ENCODE measurements at regions not wholly inside any gene's neighbourhood (a gene's known extent, or its start where the extent isn't known, plus 50 kb on each side); places are given as distances from the start of the nearest gene placed in this dataset.

DNA sequence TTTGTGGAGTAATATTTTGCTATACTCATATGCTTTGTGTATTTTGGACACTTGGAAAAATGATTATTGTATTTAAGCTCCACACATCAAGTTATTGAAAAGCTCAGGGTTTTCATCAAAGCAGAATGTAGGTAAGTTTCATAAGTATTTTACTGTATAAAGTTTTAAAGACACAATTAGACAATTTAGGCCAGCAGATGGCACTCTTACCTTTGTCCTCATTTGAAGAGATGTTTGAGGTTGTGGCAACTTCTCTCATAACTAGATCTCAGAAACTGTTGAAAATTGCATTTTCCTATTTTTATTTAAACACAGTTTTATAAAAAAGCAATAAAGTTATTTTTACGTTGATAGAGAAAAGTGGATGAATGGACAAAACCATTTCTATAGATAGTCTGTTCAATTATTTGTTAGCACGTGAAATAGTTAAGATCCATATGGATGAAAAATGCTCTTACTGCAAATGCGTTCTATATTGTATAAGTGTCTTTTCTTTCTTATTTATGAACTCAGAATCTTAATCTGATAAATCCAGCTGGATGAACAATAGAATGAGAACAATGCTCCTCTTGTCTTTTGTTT lies 300.0 kb downstream of the AEBP2 start:
- no peak overlapping the region for H3K4me3 Mint-ChIP-seq
- H3K9me3 Mint-ChIP-seq (ENCODE audit: low read depth): no peaks in the 10 kb centered on the region
- intact Hi-C loops (cut with DNase I, micrococcal nuclease): loop anchor here in 1 of 2 experiments (5.0 kb wide), 1 partner anchor 638 kb away; no protein-coding TSS in a partner anchor
- no peak for ATAC-seq
- POLR2A ChIA-PET: no interaction called here
- no peaks in the 10 kb centered on the region for H3K4me1 Mint-ChIP-seq
- no peaks in the 10 kb centered on the region for H3K27me3 Mint-ChIP-seq
- no peaks in the 10 kb centered on the region for H3K36me3 Mint-ChIP-seq (ENCODE audit: low read depth)
- CTCF ChIA-PET: interaction anchor here (0.6 to 1.2 kb wide), 10 partner anchors 9 to 244 kb away, joined by 3 to 6 read pairs (median 4); no protein-coding TSS in a partner anchor
- no peak overlapping the region for H3K27ac Mint-ChIP-seq
- DNase-seq: peak; percentile 35

DNA sequence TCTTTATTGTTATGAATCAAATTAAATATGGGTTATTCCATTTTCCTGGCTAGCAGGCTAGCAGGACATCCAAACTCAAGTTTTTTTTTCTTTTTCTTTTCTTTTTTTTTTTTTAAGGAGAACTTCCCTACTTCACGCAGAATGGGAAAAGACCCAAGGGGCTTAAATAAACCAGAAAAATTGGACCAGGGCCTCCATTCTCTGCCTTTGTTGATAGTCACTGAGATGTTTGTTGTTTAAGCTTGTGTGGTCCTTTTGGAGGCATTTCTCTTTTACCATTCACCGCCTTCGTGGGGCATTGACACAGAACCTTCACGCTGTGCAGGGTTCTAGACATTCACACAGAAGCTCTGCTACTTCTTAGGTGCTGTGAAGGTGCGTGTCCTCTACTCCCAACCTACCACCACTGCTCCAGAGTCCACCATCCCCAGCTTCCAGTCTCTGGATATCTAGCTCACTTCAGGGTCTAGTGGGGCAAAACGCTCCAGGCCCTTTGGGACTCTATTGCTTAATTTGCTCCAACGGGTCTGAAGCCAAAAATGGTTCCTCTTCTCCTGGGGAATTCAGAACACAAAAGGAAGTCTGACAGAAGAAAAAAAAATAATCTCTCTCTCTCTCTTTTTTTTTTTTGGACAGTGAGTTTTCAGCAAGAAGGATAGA lies 301.3 kb downstream of the AEBP2 start:
- Mint-ChIP-seq H3K4me3 (no peak overlapping the region), H3K36me3 (ENCODE audit: low read depth) (no peaks in the 10 kb centered on the region), H3K27ac (no peak overlapping the region), H3K9me3 (ENCODE audit: low read depth) (no peaks in the 10 kb centered on the region), H3K4me1 (no peaks in the 10 kb centered on the region), H3K27me3 (no peaks in the 10 kb centered on the region)
- intact Hi-C loops (cut with DNase I, micrococcal nuclease): no loop called here
- ATAC-seq: no peak
- ChIA-PET CTCF (interaction anchor here (0.5 to 1.2 kb wide), 3 partner anchors 17 to 1957 kb away, joined by 3 read pairs; no protein-coding TSS in a partner anchor), POLR2A (no interaction called here)
- DNase-seq: no peak

DNA sequence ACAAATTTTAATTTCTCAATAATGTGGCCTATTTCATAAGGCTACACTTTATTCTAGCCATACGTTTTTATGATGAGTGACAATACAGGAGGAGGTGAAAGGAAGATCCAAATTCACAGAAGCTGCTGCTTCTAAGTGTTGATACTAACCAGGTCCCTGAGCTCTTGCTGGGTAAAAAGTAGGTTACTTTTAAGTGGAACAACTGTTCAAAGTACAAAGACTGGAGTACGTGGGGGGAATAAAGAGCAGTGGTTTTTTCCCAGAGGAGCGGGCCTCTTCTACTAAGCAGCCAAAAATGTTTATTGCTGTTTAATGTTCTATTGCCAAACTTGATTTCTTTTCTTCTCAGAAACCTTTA lies 301.8 kb downstream of the AEBP2 start:
- Mint-ChIP-seq H3K9me3 (ENCODE audit: low read depth) (no peaks in the 10 kb centered on the region), H3K36me3 (ENCODE audit: low read depth) (no peaks in the 10 kb centered on the region), H3K27me3 (peaks cover 3% of the 10 kb centered on the region), H3K4me3 (no peak overlapping the region), H3K27ac (no peak overlapping the region), H3K4me1 (no peaks in the 10 kb centered on the region)
- ATAC-seq: no peak
- ChIA-PET POLR2A (no interaction called here), CTCF (interaction anchor here (0.5 to 0.6 kb wide), 3 partner anchors 162 to 1957 kb away, joined by 3 read pairs; no protein-coding TSS in a partner anchor)
- intact Hi-C loops (cut with DNase I, micrococcal nuclease): no loop called here
- DNase-seq: no peak

DNA sequence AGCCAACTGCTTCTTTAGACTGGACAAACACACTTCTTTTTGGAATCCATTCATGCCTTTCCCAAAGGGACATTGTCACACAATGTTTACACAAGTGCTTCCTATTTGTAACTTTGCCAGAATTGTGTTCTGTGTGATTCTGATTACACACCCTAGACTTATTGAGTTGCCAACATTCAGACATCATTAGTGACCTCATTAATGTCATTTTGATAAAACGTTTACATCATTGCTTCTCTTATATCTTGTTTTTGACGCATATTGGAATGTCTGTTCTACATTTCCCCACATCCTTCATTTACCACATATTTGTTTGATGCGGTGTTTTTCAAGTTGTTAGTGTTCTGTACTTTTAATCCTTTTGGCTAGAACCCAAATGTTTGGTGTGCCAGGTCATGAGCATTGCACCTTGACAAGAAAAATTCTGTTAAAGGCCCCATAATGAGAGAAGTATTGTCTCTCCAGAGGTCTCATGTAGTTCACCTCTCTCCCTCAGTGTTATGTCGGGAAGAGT lies 305.5 kb downstream of the AEBP2 start:
- no peak for ATAC-seq
- H3K36me3 Mint-ChIP-seq (ENCODE audit: low read depth): no peaks in the 10 kb centered on the region
- POLR2A ChIA-PET: no interaction called here
- no peak overlapping the region for H3K4me3 Mint-ChIP-seq
- H3K9me3 Mint-ChIP-seq (ENCODE audit: low read depth): peaks cover 9% of the 10 kb centered on the region
- no peaks in the 10 kb centered on the region for H3K4me1 Mint-ChIP-seq
- H3K27ac Mint-ChIP-seq: no peak overlapping the region
- CTCF ChIA-PET: no interaction called here
- no peak for DNase-seq
- peaks cover 5% of the 10 kb centered on the region for H3K27me3 Mint-ChIP-seq
- intact Hi-C loops (cut with DNase I, micrococcal nuclease): no loop called here

DNA sequence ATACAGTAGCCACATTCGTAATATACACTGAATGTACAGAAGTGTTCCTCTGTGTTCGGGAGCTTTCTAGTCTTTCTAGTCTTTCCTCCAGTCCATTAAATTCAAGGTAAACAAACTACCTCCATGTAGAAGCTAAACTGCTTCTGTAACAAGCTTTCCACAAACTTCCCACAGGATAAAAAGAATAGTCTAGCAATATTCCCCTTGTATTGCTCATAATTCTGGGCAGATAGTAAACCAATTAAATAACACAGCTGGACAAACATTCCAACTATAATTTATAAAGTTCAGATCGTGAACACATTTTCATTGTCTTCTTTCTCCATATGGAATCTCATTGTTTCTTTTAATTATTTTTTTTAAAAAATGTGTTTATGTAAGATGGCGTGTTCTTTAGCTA lies 307.2 kb downstream of the AEBP2 start:
- ChIA-PET CTCF (no interaction called here), POLR2A (no interaction called here)
- intact Hi-C loops (cut with DNase I, micrococcal nuclease): no loop called here
- Mint-ChIP-seq H3K36me3 (ENCODE audit: low read depth) (no peaks in the 10 kb centered on the region), H3K9me3 (ENCODE audit: low read depth) (peaks cover 9% of the 10 kb centered on the region), H3K4me3 (no peak overlapping the region), H3K4me1 (no peaks in the 10 kb centered on the region), H3K27me3 (peaks cover 5% of the 10 kb centered on the region), H3K27ac (no peak overlapping the region)
- ATAC-seq (no peak), DNase-seq (no peak)

DNA sequence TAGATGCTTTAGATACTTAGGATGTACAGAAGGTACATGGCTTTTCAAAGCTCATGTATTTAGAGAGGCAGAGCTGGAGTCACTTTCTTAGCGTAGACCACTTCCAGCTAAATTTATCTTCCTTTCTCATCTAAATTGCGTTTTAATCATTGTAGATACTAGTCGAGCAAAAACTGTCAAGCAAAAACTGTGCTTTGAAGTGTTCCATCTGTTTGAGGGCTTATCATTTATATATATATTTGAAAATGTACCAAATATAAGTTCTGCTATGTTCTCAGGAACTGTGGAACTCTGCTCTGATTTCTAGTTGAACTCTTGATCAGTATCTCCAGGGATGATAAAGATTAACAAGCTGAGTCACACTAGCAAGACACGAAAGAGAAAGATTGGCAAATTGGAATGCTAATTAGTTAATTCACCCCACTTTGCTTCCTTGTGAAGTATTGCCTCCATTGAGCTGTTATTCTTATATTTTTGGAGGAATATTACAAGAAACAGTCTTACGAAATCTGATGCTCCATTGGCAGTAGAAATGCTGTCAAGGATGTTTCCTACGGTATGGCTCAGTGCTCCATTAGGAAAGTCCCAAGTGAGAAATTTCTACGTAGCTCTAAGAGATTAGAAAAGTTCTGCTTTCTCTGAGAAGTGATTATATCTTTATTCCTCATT lies 310.7 kb downstream of the AEBP2 start:
- ATAC-seq: no peak

DNA sequence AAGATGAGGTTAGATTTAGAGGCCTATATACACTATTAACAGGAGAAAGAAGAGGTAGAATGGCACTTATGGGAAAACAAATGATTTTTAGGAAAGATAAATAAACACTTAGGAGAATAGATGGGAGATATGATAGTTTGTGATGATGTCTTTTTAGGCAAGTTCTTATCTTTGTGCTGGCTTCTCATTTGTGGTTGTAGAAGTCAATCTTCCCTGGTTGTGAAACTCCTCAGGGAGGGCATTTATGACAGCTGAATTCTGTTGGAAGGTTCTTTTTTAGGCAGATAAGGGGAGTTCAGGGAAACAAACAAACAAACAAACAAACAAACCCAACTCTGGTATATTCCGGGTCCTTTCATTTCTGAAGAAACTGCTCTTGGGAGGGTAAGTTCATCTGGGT lies 311.8 kb downstream of the AEBP2 start:
- no peak overlapping the region for H3K27ac Mint-ChIP-seq
- no peaks in the 10 kb centered on the region for H3K4me1 Mint-ChIP-seq
- ChIA-PET CTCF (interaction anchor here (0.6 kb wide), 1 partner anchor 889 kb away, joined by 4 read pairs; no protein-coding TSS in a partner anchor), POLR2A (no interaction called here)
- peaks cover 19% of the 10 kb centered on the region for H3K9me3 Mint-ChIP-seq (ENCODE audit: low read depth)
- intact Hi-C loops (cut with DNase I, micrococcal nuclease): loop anchor here in 1 of 2 experiments (10.0 kb wide), 1 partner anchor 474 kb away; no protein-coding TSS in a partner anchor
- peaks cover 2% of the 10 kb centered on the region for H3K27me3 Mint-ChIP-seq
- DNase-seq: no peak
- no peaks in the 10 kb centered on the region for H3K36me3 Mint-ChIP-seq (ENCODE audit: low read depth)
- ATAC-seq: no peak
- no peak overlapping the region for H3K4me3 Mint-ChIP-seq

More for the DNA sequence above, 310.7 kb downstream of the AEBP2 start:
- DNase-seq: no peak
- ChIA-PET CTCF (interaction anchor here (0.7 kb wide), 1 partner anchor 627 kb away, joined by 3 read pairs; no protein-coding TSS in a partner anchor), POLR2A (no interaction called here)
- H3K36me3 Mint-ChIP-seq (ENCODE audit: low read depth): no peaks in the 10 kb centered on the region
- peaks cover 19% of the 10 kb centered on the region for H3K9me3 Mint-ChIP-seq (ENCODE audit: low read depth)
- intact Hi-C loops (cut with DNase I, micrococcal nuclease): loop anchor here in 1 of 2 experiments (10.0 kb wide), 1 partner anchor 475 kb away; no protein-coding TSS in a partner anchor
- H3K4me3 Mint-ChIP-seq: no peak overlapping the region
- no peak overlapping the region for H3K27ac Mint-ChIP-seq
- peaks cover 5% of the 10 kb centered on the region for H3K27me3 Mint-ChIP-seq
- no peaks in the 10 kb centered on the region for H3K4me1 Mint-ChIP-seq

DNA sequence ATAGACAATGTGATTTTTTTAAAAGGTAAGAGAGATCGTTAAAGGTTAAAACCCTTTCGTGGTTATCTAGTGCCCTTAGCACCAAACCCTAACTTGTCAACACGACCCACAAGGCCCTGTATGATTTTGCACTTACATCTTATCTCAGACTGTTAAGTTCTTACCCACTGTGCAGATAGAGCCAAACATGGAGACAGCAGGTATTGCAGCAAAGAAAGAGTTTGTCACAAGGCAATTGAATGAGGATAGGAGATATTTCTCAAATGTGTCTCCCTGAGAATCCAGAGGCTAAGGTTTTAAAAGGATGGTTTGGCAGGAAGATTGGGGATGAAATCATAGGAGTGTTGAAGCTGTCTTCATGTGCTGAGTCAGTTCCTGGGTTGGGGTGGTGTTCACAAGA lies 313.4 kb downstream of the AEBP2 start:
- no peak overlapping the region for H3K4me3 Mint-ChIP-seq

DNA sequence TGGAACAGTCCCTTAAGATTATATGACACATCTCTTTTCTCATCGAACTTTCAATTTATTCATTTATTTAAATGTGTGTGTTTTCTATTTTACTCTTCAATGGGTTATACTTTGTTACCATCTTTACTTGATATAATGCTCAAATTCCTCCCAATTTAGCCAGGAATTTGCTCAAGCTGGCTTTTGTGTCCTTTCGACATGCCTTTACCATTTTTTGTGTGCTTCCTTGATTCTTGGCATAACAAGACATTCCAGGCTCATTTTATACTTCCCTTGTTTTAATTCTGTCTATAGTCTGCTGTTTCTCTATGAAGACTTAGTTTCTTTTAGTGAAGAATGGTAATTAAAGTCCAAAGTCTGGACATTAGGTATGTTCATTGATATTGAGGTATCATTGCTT lies 315.8 kb downstream of the AEBP2 start:
- Mint-ChIP-seq H3K27me3 (no peaks in the 10 kb centered on the region), H3K36me3 (ENCODE audit: low read depth) (no peaks in the 10 kb centered on the region), H3K27ac (no peak overlapping the region), H3K4me3 (no peak overlapping the region), H3K4me1 (peaks cover 2% of the 10 kb centered on the region), H3K9me3 (ENCODE audit: low read depth) (peaks cover 10% of the 10 kb centered on the region)
- ATAC-seq (no peak), DNase-seq (no peak)
- ChIA-PET POLR2A (no interaction called here), CTCF (interaction anchor here (1.4 kb wide), 1 partner anchor 15 kb away, joined by 3 read pairs; no protein-coding TSS in a partner anchor)
- intact Hi-C loops (cut with DNase I, micrococcal nuclease): loop anchor here in 1 of 2 experiments (10.0 kb wide), 1 partner anchor 470 kb away; no protein-coding TSS in a partner anchor

More for the DNA sequence above, 313.4 kb downstream of the AEBP2 start:
- ChIA-PET CTCF (no interaction called here), POLR2A (no interaction called here)
- intact Hi-C loops (cut with DNase I, micrococcal nuclease): loop anchor here in 1 of 2 experiments (10.0 kb wide), 1 partner anchor 472 kb away; no protein-coding TSS in a partner anchor
- Mint-ChIP-seq H3K27me3 (peaks cover 2% of the 10 kb centered on the region), H3K36me3 (ENCODE audit: low read depth) (no peaks in the 10 kb centered on the region), H3K9me3 (ENCODE audit: low read depth) (peaks cover 19% of the 10 kb centered on the region), H3K4me1 (no peaks in the 10 kb centered on the region), H3K27ac (no peak overlapping the region)
- ATAC-seq (no peak), DNase-seq (no peak)

DNA sequence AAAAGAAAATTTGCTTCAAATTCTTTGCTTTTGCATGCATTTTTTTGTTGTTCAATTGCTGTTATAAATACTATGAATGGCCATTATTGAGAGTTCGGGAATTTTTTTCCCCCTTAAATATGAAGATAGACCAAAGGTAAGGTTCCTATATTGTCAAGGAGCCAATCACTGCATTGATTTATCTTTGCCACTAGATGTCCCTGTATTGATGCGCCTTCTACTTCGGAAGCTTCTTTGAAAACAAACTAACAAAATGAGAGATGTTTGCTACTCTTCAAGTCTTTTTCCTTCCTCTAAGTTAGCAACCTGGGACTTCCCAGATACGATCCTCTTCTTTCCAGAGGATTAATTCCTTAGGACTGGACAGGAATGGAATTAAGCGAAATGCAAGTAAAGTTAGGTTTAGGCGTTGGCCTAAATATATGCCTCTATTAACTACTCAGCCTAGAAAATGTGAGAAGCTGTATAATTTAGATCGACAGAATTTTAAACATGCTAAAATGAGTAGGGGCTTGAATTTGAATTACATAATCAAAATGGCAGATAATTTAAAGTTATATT lies 318.1 kb downstream of the AEBP2 start:
- CTCF ChIA-PET: interaction anchor here (1.1 kb wide), 1 partner anchor 42 kb away, joined by 4 read pairs; no protein-coding TSS in a partner anchor

DNA sequence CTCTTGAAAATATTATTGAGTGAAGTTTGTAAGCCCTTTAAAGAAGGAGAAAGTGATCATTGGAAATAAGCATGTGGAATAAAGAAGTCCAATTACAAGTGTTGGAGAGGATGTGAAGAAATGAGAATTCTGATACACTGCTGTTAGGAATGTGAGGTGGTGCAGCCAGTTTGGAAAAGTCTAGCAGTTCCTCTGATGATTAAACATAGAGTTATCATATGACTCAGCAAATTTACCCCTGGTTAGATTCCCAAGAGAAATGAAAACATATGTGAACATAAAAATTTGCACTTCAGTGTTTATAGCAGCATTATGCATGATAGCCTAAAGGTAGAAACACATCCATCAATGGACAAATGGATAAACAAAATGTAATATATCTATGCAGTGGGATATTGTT lies 319.9 kb downstream of the AEBP2 start:
- Mint-ChIP-seq H3K4me3 (no peak overlapping the region), H3K27ac (no peak overlapping the region), H3K9me3 (ENCODE audit: low read depth) (no peaks in the 10 kb centered on the region), H3K4me1 (peaks cover 2% of the 10 kb centered on the region), H3K27me3 (no peaks in the 10 kb centered on the region), H3K36me3 (ENCODE audit: low read depth) (no peaks in the 10 kb centered on the region)
- CTCF ChIA-PET: no interaction called here
- DNase-seq (no peak), ATAC-seq (no peak)
- POLR2A ChIA-PET: no interaction called here
- intact Hi-C loops (cut with DNase I, micrococcal nuclease): loop anchor here in 1 of 2 experiments (10.0 kb wide), 1 partner anchor 466 kb away; no protein-coding TSS in a partner anchor

More for the DNA sequence above, 318.1 kb downstream of the AEBP2 start:
- no peak for DNase-seq
- Mint-ChIP-seq H3K36me3 (ENCODE audit: low read depth) (no peaks in the 10 kb centered on the region), H3K9me3 (ENCODE audit: low read depth) (peaks cover 9% of the 10 kb centered on the region), H3K27me3 (no peaks in the 10 kb centered on the region), H3K4me3 (no peak overlapping the region), H3K27ac (no peak overlapping the region), H3K4me1 (peaks cover 2% of the 10 kb centered on the region)
- POLR2A ChIA-PET: no interaction called here
- ATAC-seq: no peak
- intact Hi-C loops (cut with DNase I, micrococcal nuclease): loop anchor here in 1 of 2 experiments (10.0 kb wide), 1 partner anchor 467 kb away; no protein-coding TSS in a partner anchor

Measured in activated CD4-positive, alpha-beta T cell treated with anti-CD3 and anti-CD28 coated beads for 36 hours (primary cell).